Pulmonary artery endothelial cell (primary cell): ENCODE measurements at regions not wholly inside any gene's neighbourhood (a gene's known extent, or its start where the extent isn't known, plus 50 kb on each side); places are given as distances from the start of the nearest gene placed in this dataset.
"Not testable (repeated sequence)": the region's sequence is repeated elsewhere in the genome, so short reads cannot be mapped to it uniquely, and the experiment has no call there.

Experiments used
- DNase-seq: peaks from one replicate; pipeline ENCODE4 v3.0.0-alpha.2; 2011; ENCODE audit warnings: low read depth, low spot score

DNA sequence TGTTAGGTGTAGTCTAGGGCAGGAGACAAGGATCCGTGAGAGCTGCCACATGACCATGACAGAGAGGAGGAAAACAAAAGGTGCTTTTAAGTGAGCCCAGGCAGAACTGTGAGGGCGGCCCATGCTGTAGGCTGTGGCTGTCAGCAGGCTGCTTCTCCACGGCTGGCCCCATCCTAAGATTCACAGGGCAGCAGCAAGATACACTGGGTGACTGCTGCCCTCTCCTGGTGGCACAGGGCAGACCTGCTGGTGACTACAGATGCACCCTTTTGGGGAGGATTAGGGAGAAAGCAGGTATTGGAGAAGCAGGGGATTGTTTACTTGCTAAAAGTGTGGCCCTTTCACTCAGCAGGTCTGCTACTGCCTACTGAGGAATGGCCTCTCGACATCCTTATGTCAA, 112.2 kb upstream of the CCZ1B start:
- DNase-seq, result not testable (repeated sequence)

DNA sequence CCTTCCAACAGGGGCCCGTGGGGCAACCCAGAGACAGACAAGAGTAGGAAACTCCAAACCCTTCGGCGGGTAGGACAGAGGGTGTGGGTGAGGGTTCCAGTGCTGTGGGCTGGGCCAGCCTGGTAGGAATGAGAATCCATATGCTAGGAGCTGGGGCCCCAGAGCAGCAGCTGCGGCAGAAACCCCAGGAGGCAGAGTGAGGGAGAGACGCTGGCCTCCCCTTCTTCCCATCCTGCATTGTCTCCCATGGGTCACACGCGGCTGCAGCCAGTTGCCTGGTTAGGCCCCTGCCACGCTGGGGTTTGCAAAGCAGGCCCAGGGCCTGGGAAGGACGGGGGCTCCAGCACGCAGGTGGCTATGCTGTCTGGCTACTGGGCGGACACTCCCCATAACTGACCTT, 113.1 kb upstream of the CCZ1B start:
- DNase-seq, result not testable (repeated sequence)

DNA sequence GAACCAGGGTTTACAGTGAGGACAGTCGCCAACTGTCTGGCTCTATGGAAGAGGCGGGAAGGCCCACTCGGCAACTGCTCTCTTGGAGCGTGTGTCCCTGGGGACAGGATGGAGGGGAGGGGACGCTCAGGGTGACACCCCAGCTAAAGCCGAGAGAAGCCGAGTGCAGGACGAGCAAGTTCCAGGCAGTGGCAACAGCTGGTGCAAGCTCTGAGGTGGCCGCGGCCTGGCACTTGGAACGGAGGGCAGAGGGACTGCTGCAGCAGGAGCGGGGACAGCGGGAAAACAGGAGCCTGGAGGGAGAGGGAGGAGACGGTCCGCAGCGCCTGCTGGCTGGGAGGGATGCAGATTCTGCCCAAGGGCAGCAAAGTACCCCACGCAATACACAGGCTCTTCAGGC, 113.8 kb upstream of the CCZ1B start:
- DNase-seq, result not testable (repeated sequence)

DNA sequence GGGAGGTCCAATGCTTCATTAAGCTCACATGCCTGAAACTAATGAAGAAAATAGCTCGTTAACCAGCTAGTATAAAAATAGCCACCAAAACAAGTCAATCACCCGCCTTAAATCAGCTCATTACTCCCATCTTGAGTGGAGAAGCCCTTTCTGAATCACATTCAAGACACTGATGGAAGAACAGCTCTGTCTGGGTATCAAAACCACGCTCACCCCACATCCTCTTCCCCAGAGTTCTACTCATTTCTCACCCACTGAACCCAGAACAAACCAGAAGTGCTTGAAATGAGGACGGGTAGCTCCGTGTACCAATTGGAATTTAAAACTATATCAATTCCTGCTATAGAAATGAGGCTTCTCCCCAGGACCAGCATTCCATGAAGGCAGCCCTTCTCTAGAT, 120.8 kb upstream of the CCZ1B start:
- not testable (repeated sequence) for DNase-seq

DNA sequence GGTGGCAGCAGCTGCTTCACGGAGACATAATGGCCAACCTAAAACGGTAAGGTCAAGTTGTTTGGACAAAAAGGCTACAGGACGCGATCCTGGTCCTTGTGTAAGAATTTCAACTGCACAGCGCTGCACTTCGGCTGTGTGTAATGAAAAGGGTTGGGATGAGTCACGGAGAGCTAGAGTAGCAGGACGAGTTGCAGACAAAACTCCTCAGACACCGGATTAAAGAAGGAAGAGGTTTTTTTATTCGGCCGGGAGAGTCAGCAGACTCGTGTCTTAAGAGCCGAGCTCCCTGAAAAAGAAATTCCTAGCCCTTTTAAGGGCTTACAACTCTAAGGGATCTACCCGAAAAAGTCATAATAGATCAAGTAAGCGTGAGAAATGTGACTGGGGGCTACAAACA, 124.2 kb upstream of the CCZ1B start:
- not testable (repeated sequence) for DNase-seq

DNA sequence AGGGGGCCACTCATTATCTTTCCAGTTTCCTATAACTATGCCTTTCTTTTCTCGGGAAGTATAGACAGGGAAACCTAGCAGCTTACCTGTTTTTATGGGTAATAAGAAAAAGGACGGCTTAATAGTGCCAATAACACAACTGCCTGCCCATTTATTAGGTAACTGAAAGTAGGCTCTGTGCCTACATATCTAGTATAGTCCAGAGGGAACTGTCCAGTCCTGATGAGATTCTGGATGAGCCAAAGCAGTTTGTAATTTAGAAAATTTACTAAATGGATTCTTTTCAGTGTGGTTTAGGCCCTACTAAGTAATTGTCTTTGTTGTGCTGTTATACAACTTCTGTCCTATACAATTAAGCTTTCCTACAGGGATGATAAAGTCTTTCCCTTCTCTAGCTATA, 125.5 kb upstream of the CCZ1B start:
- not testable (repeated sequence) for DNase-seq

DNA sequence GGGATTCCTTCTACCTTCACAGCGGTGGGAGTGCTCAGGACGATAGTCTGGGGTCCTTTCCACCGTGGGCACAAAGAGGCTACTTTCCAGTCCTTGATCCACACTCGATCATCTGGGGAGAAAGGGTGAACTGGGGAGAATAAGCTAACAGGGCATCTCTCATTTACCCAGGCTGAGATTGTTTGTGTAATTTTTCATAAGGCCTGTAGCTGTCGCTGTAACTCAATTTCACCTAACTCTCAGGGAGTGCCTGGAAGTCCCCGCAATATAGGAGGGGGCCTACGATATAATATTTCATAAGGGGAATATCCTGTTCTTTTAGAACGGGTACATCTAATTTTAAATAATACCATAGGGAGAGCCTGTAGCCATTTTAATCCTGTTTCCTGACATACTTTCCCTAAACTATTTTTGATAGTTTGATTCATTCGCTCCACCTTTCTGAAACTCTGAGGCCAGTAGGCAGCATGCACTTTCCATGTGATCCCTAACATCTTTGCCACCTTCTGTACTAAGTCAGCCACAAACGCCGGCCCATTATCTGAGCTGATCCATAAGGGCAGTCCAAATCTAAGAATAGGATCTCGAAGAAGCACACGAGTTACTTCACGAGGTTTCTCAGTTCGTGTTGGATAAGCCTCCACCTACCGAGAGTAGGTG, 127.2 kb upstream of the CCZ1B start:
- not testable (repeated sequence) for DNase-seq

DNA sequence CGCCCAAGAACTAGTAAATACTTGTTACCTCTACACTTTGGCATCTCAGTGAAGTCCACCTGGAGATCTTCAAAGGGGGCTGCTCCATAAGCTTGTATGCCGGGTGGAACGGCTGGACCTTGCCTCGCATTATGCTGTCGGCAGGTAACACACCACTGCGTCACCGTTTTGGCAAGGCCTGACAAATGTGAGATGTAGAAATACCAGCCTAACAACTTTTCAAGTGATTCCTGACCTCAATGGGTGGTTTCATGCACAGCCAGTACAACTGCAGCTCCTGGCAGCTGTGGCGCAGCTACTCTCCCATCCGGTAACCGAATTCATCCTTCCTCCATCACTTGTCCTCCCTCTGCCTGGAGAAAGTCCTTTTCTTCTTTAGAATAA, 127.7 kb upstream of the CCZ1B start:
- DNase-seq, result not testable (repeated sequence)

DNA sequence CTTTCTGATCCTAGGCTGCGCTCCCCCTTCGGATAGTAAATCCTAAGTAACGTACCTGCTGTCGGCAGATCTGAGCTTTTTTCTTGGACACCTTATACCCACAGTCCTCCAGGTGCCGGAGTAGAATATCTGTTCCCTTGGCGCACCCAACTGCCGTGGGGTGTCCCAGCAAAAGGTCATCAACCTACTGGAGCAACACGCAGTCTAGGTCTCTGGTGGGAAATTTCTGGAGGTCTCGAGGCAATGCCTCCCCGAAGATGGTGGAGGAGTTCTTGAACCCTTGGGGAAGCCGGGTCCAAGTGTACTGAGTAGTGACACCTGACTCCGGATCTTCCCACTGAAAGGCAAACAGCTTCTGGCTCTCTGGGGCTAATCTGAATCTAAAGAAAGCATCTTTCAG, 129.3 kb upstream of the CCZ1B start:
- DNase-seq, result not testable (repeated sequence)

DNA sequence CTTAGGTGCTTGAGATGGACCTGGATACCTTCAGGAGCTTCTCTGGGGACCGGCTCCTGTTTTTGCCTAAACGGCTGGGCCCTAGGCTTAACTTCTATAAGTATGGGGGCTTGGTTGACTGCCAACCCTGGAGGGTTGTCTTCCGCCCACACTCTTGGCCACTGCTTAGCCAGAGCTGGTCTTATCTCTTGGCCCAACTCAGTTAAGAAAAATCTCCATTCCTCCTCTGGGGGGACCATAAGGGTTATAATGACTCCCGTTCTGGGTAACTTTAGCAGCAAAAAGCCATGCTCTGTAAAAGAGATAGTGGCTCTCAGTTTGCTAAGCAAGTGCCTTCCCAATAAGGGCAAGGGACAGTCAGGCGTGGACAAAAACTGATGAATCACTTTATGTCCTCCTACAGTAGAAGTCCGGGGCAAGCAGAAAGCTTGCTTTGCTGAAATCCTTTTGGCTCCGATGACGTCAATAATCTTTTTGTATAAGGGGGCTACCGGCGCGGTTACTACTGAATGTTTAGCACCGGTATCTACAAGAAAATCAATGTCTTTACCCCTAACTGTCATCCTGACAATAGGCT, 130.0 kb upstream of the CCZ1B start:
- not testable (repeated sequence) for DNase-seq

DNA sequence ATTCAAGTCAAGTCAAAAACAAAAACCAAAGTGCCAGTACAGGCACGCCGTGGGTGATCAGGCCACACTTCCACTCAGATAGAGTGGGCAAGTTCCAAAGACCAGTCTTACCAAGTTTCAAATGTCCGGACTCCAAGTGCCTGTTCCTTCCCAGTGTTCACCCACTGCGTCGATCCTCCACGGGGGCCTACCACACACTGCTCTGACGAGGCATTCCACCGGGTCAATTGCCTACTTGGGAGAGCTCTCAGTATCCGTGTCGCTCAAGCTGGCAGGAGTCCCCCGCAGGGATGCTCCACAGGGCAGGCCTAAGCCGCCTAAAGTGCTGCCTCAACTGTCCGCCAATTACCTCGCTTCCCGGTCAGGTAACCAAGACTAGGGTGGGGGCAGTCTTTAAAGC, 132.3 kb upstream of the CCZ1B start:
- DNase-seq, result not testable (repeated sequence)

DNA sequence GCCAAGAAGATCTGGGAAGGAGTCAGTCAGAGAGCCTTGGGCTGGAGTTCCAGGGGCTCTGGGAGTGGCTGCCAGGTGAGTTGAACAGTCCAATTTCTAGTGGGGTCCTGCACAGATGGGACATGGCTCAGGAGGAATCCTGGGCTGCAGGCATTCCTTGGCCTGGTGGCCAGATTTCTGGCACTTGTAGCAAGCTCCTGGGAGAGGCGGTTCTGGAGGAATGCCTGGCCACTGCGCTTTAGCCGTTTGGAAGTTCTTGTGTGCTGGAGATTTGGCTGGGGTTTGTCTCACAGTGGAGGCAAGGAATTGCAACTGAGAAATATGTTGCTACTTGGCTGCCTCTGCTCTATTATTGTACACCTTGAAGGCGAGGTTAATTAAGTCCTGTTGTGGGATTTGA, 133.9 kb upstream of the CCZ1B start:
- not testable (repeated sequence) for DNase-seq

DNA sequence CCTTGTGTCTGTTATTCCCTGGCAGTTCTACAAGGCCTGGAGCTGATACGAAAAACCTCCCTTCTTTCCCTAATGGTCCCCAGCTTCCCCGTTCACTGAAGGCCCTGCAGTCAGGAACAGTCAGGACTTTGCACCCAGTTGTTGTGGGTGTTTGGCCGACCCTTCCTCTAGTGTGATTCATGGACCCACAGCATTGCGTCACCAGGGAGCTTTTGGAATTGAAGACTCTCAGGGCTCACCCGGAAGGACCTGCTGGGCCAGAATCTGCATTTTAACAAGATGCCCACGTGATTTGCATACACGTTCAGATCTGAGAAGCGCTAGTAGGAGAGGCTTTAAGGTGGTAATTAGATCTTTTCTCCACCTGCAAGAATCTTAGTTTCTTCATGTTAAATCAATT, 136.8 kb upstream of the CCZ1B start:
- not testable (repeated sequence) for DNase-seq

DNA sequence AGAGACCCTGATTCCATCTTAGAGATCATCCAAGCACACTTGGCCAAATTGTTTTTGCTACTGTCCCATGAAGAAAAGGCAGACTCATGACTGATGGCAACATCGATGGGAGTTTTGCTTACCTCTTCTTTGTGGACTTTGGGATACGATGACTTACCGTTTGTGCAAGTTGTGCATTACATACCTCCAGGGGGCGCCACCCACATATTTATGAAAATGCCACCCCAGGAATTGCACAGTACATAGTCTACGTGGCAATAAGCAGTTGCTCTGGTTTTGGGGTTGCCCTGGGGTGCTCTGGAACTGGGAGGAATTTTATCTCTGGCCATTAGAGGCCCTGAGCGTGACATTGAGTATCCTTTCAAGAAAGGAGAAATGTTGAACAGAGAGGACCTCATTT, 139.0 kb upstream of the CCZ1B start:
- peak; percentile 1 for DNase-seq

DNA sequence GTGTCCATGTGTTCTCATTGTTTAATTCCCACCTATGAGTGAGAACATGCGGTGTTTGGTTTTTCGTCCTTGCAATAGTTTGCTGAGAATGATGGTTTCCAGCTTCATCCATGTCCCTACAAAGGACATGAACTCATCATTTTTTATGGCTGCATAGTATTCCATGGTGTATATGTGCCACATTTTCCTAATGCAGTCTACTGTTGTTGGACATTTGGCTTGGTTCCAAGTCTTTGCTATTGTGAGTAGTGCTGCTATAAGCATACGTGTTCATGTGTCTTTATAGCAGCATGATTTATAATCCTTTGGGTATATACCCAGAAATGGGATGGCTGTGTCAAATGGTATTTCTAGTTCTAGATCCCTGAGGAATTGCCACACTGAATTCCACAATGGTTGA, 144.1 kb upstream of the CCZ1B start:
- not testable (repeated sequence) for DNase-seq

DNA sequence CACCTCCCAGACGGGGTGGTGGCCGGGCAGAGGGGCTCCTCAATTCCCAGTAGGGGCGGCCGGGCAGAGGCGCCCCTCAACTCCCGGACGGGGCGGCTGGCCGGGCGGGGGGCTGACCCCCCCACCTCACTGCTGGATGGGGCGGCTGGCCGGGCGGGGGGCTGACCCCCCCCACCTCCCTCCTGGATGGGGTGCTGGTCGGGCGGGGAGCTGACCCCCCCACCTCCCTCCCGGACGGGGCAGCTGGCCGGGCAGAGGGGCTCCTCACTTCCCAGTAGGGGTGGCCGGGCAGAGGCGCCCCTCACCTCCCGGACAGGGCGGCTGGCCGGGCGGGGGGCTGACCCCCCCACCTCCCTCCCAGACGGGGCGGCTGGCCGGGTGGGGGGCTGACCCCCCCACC, 148.8 kb upstream of the CCZ1B start:
- DNase-seq, result not testable (repeated sequence)

DNA sequence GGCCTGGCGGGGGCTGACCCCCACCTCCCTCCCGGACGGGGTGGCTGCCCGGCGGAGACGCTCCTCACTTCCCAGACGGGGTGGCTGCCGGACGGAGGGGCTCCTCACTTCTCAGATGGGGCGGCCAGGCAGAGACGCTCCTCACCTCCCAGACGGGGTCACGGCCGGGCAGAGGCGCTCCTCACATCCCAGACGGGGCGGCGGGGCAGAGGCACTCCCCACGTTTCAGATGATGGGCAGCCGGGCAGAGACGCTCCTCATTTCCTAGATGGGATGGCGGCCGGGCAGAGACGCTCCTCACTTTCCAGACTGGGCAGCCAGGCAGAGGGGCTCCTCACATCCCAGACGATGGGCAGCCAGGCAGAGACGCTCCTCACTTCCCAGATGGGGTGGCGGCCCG, 149.3 kb upstream of the CCZ1B start:
- not testable (repeated sequence) for DNase-seq

DNA sequence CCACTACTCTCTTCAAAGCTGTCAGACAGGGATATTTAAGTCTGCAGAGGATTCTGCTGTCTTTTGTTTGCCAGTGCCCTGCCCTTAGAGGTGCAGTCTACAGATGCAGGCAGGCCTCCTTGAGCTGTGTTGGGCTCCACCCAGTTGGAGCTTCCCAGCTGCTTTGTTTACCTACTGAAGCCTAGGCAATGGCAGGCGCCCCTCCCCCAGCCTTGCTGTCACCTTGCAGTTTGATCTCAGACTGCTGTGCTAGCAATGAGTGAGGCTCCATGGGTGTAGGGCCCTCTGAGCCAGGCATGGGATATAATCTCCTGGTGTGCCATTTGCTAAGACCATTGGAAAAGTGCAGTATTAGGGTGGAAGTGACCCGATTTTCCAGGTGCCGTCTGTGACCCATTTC, 151.3 kb upstream of the CCZ1B start:
- not testable (repeated sequence) for DNase-seq

DNA sequence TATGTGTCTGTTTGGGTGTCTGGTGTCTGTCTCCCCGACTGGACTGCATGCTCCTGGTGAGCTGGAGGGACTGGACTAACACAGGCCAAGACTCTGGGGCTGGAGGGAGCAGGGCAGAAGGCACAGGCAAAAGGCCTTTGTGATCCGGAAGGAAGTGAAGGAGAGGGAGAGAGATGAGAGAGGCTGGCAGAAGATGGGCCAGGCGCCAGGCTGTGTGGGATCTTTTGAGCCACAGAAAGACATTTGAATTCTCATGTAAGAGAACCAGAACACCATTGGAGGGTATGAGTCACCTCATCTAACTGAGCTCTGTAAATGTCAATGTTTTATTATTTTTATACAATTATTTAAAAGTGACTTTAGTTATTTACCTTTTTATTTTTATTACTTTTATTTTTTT, 152.3 kb upstream of the CCZ1B start:
- not testable (repeated sequence) for DNase-seq

DNA sequence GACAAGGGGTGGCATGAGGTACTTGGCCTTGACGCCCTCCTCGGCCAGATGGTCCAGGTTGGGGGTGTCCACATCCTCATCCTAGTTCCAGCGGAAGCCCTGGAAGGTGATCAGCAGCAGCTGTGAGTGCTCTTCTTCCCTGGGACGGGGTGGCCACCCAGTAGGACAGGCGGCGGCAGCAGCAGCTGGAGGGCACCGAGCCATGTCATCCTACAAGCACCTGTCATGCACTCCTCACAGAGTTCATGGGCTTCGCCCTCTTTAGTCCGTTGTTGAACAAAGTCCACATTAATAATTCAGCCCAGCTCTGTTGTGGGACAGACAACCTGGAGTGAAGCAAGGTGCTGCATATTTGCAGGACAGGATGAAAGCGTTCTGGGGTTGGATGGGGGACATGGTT, 153.4 kb upstream of the CCZ1B start:
- DNase-seq, result not testable (repeated sequence)

DNA sequence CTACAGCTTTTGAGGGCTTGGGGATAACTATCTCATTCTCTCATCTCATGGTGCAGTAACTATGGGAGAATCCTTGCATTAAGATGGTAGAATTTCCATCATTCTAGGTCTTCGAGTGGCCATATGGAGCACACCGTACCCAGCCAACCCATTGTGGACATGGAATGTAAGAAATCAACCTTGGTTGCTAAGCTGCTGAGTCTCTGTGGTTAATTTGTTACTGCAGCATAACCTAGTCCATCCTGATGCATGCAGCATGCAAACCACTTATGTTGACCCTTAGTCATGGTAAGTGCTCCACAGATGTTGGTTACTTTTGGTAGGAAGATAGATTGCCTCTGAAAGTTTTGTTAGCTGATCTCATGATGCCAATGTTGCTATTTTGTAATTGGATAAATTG, 156.3 kb upstream of the CCZ1B start:
- not testable (repeated sequence) for DNase-seq

DNA sequence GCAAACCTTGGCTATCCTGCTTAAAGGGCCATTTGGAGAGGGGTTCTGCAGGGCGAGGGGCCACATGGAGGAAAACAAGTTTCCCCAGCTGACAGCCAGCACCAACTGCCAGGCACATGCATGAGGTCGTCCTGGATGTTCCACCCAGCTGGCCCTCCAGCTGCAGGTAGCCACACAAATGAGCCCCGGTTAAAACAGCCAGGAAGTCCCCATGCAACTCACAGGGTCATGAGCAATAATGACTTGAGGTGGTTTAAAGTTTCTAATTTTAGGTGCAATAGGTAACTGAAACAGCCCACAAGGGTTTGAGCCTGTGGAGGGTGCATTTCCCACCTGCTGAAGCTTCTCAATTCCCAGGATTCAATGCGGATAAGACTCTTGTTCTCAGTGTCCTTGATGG, 160.8 kb upstream of the CCZ1B start:
- not testable (repeated sequence) for DNase-seq

DNA sequence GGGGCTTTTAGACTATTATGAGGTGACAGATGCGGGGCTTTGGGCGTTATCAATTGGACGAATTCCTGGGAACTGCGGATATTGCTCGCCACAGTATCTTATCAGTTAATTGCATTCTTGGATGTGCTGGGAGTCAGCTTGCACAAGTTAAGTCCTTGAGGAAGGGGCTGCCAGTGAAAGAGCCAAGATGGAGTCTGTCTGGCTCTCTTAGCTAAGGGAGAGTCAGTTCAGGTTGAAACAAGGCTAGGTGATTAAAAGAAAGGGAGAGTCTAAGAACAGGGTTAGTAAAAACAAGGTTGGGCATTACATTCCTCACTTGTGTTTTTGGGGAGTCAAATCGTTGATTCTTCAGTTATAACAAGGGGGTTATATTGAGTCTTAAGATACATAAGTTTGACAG, 162.5 kb upstream of the CCZ1B start:
- DNase-seq, result not testable (repeated sequence)
